H1 (cell line): ENCODE measurements at regions not wholly inside any gene's neighbourhood (a gene's known extent, or its start where the extent isn't known, plus 50 kb on each side); places are given as distances from the start of the nearest gene placed in this dataset.

Source experiments
- ASH2L ChIP-seq: fragments of 200-600, 300-600 bp; sonication (generic); IDR thresholded peaks from one replicate; pipeline ENCODE4 v1.7.1; 2017; ENCODE audit warnings: low read length
- CHD1 ChIP-seq: IDR thresholded peaks from 2 replicates; pipeline ENCODE4 v1.6.1; 2012; ENCODE audit warnings: low read depth, low read length, improper control_type of control experiment
- HDAC2 ChIP-seq, 2 experiments: fragments of 300-600 bp in 1 of 2; sonication (generic) in 1 of 2; IDR thresholded peaks; 2 replicates each; pipeline ENCODE4 v1.6.1; 2011 to 2012; ENCODE audit warnings: low read depth in 2 of 2, low read length in 2 of 2, mild to moderate bottlenecking in 2 of 2, moderate library complexity in 2 of 2, borderline replicate concordance in 1 of 2, inconsistent platforms in 1 of 2
- KDM4A ChIP-seq: IDR thresholded peaks from one replicate; pipeline ENCODE4 v1.7.1; 2012; ENCODE audit warnings: low read depth, mild to moderate bottlenecking, moderate library complexity, low read length, inconsistent platforms; ENCODE audit not compliant: severe bottlenecking
- NANOG ChIP-seq: IDR thresholded peaks from 2 replicates; pipeline ENCODE4 v1.6.1; 2011; ENCODE audit warnings: low read length, low read depth, mild to moderate bottlenecking, inconsistent platforms; ENCODE audit not compliant: insufficient read depth, poor library complexity, severe bottlenecking
- SIN3A ChIP-seq, 2 experiments: IDR thresholded peaks in 1 of 2; conservative IDR thresholded peaks in 1 of 2; 2 replicates each; pipeline ENCODE4 v1.6.1; 2011 to 2012; ENCODE audit warnings: low read length in 2 of 2, improper control_type of control experiment in 1 of 2, low read depth in 1 of 2, mild to moderate bottlenecking in 1 of 2
- SIX5 ChIP-seq: IDR thresholded peaks from 2 replicates; pipeline ENCODE4 v1.6.1; 2011; ENCODE audit warnings: mild to moderate bottlenecking, low read depth, low read length
- TF ChIP-seq, protein P1 (sequence below): fragments of 300-600 bp; sonication (generic); IDR thresholded peaks from 2 replicates; pipeline ENCODE4 v1.7.1; 2012; ENCODE audit warnings: low read length, moderate library complexity, mild to moderate bottlenecking, inconsistent platforms; ENCODE audit not compliant: insufficient replicate concordance
- TF ChIP-seq, protein P2 (sequence below): IDR thresholded peaks from 2 replicates; pipeline ENCODE4 v1.6.1; 2011; ENCODE audit warnings: low read depth, mild to moderate bottlenecking, low read length; ENCODE audit not compliant: insufficient read depth
- TF ChIP-seq, protein P3 (sequence below): IDR thresholded peaks from 2 replicates; pipeline ENCODE4 v1.6.1; 2011; ENCODE audit warnings: low read length, improper control_type of control experiment

DNA sequence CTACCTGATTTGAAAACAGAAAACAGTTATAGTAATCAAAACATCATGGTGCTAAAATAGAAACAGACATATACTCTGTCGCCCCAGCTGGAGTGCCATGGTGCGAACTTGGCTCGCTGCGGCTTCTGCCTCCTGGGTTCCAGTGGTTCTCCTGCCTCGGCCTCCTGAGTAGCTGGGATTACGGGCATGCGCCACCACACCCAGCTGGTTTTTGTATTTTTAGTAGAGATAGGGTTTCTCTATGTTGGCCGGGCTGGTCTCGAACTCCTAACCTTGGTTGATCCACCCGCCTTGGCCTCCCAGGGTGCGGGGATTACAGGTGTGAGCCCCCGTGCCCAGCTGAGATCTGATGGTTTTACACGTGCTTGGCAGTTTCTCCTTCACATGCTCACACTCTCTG is 495.9 kb downstream of the ANXA1 start (continued):
- TF ChIP-seq, protein P1, sequence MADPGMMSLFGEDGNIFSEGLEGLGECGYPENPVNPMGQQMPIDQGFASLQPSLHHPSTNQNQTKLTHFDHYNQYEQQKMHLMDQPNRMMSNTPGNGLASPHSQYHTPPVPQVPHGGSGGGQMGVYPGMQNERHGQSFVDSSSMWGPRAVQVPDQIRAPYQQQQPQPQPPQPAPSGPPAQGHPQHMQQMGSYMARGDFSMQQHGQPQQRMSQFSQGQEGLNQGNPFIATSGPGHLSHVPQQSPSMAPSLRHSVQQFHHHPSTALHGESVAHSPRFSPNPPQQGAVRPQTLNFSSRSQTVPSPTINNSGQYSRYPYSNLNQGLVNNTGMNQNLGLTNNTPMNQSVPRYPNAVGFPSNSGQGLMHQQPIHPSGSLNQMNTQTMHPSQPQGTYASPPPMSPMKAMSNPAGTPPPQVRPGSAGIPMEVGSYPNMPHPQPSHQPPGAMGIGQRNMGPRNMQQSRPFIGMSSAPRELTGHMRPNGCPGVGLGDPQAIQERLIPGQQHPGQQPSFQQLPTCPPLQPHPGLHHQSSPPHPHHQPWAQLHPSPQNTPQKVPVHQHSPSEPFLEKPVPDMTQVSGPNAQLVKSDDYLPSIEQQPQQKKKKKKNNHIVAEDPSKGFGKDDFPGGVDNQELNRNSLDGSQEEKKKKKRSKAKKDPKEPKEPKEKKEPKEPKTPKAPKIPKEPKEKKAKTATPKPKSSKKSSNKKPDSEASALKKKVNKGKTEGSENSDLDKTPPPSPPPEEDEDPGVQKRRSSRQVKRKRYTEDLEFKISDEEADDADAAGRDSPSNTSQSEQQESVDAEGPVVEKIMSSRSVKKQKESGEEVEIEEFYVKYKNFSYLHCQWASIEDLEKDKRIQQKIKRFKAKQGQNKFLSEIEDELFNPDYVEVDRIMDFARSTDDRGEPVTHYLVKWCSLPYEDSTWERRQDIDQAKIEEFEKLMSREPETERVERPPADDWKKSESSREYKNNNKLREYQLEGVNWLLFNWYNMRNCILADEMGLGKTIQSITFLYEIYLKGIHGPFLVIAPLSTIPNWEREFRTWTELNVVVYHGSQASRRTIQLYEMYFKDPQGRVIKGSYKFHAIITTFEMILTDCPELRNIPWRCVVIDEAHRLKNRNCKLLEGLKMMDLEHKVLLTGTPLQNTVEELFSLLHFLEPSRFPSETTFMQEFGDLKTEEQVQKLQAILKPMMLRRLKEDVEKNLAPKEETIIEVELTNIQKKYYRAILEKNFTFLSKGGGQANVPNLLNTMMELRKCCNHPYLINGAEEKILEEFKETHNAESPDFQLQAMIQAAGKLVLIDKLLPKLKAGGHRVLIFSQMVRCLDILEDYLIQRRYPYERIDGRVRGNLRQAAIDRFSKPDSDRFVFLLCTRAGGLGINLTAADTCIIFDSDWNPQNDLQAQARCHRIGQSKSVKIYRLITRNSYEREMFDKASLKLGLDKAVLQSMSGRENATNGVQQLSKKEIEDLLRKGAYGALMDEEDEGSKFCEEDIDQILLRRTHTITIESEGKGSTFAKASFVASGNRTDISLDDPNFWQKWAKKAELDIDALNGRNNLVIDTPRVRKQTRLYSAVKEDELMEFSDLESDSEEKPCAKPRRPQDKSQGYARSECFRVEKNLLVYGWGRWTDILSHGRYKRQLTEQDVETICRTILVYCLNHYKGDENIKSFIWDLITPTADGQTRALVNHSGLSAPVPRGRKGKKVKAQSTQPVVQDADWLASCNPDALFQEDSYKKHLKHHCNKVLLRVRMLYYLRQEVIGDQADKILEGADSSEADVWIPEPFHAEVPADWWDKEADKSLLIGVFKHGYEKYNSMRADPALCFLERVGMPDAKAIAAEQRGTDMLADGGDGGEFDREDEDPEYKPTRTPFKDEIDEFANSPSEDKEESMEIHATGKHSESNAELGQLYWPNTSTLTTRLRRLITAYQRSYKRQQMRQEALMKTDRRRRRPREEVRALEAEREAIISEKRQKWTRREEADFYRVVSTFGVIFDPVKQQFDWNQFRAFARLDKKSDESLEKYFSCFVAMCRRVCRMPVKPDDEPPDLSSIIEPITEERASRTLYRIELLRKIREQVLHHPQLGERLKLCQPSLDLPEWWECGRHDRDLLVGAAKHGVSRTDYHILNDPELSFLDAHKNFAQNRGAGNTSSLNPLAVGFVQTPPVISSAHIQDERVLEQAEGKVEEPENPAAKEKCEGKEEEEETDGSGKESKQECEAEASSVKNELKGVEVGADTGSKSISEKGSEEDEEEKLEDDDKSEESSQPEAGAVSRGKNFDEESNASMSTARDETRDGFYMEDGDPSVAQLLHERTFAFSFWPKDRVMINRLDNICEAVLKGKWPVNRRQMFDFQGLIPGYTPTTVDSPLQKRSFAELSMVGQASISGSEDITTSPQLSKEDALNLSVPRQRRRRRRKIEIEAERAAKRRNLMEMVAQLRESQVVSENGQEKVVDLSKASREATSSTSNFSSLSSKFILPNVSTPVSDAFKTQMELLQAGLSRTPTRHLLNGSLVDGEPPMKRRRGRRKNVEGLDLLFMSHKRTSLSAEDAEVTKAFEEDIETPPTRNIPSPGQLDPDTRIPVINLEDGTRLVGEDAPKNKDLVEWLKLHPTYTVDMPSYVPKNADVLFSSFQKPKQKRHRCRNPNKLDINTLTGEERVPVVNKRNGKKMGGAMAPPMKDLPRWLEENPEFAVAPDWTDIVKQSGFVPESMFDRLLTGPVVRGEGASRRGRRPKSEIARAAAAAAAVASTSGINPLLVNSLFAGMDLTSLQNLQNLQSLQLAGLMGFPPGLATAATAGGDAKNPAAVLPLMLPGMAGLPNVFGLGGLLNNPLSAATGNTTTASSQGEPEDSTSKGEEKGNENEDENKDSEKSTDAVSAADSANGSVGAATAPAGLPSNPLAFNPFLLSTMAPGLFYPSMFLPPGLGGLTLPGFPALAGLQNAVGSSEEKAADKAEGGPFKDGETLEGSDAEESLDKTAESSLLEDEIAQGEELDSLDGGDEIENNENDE, result no peak
- TF ChIP-seq HDAC2 (IDR thresholded peaks at IDR 0.05; ENCODE audit: borderline replicate concordance in 1 of 2, low read depth in 2 of 2, low read length in 2 of 2) (no peak), KDM4A (no peak), SIX5 (no peak), CHD1 (no peak), SIN3A (conservative IDR thresholded peaks at IDR 0.05 in 1 of 2, IDR thresholded peaks at IDR 0.05 in 1 of 2; ENCODE audit: low read depth in 1 of 2, low read length in 2 of 2) (no peak), NANOG (no peak), ASH2L (no peak)
- TF ChIP-seq, protein P2, sequence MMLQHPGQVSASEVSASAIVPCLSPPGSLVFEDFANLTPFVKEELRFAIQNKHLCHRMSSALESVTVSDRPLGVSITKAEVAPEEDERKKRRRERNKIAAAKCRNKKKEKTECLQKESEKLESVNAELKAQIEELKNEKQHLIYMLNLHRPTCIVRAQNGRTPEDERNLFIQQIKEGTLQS, result no peak
- TF ChIP-seq, protein P3, sequence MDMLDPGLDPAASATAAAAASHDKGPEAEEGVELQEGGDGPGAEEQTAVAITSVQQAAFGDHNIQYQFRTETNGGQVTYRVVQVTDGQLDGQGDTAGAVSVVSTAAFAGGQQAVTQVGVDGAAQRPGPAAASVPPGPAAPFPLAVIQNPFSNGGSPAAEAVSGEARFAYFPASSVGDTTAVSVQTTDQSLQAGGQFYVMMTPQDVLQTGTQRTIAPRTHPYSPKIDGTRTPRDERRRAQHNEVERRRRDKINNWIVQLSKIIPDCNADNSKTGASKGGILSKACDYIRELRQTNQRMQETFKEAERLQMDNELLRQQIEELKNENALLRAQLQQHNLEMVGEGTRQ, result no peak
